Testis (tissue), 2 donors: ENCODE measurements at regions not wholly inside any gene's neighbourhood (a gene's known extent, or its start where the extent isn't known, plus 50 kb on each side); places are given as distances from the start of the nearest gene placed in this dataset.

Experiments
- DNase-seq: peaks from one replicate; pipeline ENCODE4 v3.0.0-alpha.2; 2019
- H3K27ac ChIP-seq, 2 donors: fragments of 200-600 bp; sonication (generic); one replicate each; pipeline ENCODE4 v1.5.1; 2019
- H3K27me3 ChIP-seq: fragments of 200-600 bp; sonication (generic); one replicate; pipeline ENCODE4 v1.5.1; 2019
- H3K36me3 ChIP-seq: fragments of 200-600 bp; sonication (generic); one replicate; pipeline ENCODE4 v1.5.1; 2017; ENCODE audit warnings: low read depth; ENCODE audit errors: missing control alignments
- H3K4me1 ChIP-seq: fragments of 200-600 bp; sonication (generic); one replicate; pipeline ENCODE4 v1.5.1; 2019
- H3K4me3 ChIP-seq, 2 donors: fragments of 200-600 bp; sonication (generic); one replicate each; pipeline ENCODE4 v1.5.1; 2017 to 2019
- H3K9me3 ChIP-seq: fragments of 200-600 bp; sonication (generic); one replicate; pipeline ENCODE4 v1.5.1; 2017
- POLR2A ChIP-seq: fragments of 450-650 bp; IDR thresholded peaks from one replicate; pipeline ENCODE4 v1.6.1; 2017; ENCODE audit warnings: antibody characterized with exemption, mild to moderate bottlenecking, moderate library complexity
- WGBS, 2 donors: methylation state at CpG; one replicate each; pipeline ENCODE4 v1.1.5; 2018; 5-methylcytosine and 5-hydroxymethylcytosine counted together
- intact Hi-C: fragments of 100-400 bp; cut with DNase I; formaldehyde crosslinking; loops from one replicate; pipeline ENCODE4 v1.15.1; 2023; ENCODE audit warnings: low total_unique reads
- TF ChIP-seq, protein P1 (sequence below), 3 experiments: fragments of 450-650 bp in 2 of 3; fragments of 200-600 bp in 1 of 3; sonication (generic) in 1 of 3; IDR thresholded peaks; one replicate each; pipeline ENCODE4 v1.5.1; 2016 to 2019; ENCODE audit warnings: antibody characterized with exemption in 3 of 3, mild to moderate bottlenecking in 2 of 3, moderate library complexity in 1 of 3

DNA sequence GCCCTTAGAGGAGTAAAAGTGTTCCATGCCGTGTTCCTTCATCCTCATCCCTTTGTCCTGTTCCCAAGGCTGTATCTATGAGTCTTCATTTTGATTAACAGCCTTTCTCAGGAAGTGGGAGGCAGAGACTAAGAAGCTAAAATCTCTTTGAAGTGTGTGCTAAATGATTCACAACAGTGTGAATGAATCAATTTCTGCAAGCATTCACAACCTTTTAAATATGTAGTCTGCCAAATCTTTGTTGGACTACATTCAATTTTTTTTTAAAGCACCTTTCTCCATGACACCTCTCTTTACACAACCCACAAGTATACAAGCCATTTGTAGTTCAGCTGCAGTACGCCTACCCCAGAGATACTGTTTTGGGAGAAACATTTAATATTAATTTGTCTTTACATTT lies 408.6 kb upstream of the FANCL start:
- H3K27ac ChIP-seq: no peak overlapping the region
- intact Hi-C loops: no loop called here
- TF ChIP-seq POLR2A: no peak
- TF ChIP-seq, protein P1, sequence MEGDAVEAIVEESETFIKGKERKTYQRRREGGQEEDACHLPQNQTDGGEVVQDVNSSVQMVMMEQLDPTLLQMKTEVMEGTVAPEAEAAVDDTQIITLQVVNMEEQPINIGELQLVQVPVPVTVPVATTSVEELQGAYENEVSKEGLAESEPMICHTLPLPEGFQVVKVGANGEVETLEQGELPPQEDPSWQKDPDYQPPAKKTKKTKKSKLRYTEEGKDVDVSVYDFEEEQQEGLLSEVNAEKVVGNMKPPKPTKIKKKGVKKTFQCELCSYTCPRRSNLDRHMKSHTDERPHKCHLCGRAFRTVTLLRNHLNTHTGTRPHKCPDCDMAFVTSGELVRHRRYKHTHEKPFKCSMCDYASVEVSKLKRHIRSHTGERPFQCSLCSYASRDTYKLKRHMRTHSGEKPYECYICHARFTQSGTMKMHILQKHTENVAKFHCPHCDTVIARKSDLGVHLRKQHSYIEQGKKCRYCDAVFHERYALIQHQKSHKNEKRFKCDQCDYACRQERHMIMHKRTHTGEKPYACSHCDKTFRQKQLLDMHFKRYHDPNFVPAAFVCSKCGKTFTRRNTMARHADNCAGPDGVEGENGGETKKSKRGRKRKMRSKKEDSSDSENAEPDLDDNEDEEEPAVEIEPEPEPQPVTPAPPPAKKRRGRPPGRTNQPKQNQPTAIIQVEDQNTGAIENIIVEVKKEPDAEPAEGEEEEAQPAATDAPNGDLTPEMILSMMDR (IDR thresholded peaks at IDR 0.05): no peak
- no peak overlapping the region for H3K4me3 ChIP-seq
- H3K36me3 ChIP-seq: no peaks in the 10 kb centered on the region
- DNase-seq: no peak
- H3K27me3 ChIP-seq: no peaks in the 10 kb centered on the region
- no peaks in the 10 kb centered on the region for H3K4me1 ChIP-seq
- WGBS, 2 donors: 42 to 58% methylated on average over 2 of the region's 2 CpGs
- no peaks in the 10 kb centered on the region for H3K9me3 ChIP-seq

DNA sequence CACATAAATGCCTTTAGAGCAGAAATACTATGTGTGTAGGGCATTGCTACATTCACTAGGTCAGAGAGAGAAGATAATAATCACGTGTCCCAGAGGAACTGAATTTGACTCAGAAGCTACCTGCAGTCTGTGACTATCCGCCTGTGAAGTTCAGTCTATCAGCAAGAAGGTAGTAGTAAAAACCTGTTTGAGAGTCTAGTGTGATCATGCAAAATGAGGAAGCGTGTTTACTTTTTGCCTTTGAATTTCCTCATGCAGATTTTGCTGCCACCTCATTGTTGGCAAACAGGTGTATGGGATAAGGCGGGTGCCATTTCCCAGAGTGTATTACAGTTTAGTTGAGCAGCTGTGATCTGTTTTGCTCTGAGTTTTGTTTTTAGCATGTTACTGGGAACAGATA lies 403.9 kb upstream of the FANCL start:
- WGBS, 2 donors: 80 to 85% methylated on average over 4 of the region's 4 CpGs
- Histone ChIP-seq H3K27me3 (no peaks in the 10 kb centered on the region), H3K36me3 (no peaks in the 10 kb centered on the region), H3K4me3 (no peak overlapping the region), H3K9me3 (no peaks in the 10 kb centered on the region), H3K4me1 (no peaks in the 10 kb centered on the region), H3K27ac (no peak overlapping the region)
- no peak for DNase-seq
- TF ChIP-seq POLR2A: no peak
- TF ChIP-seq, protein P1 (IDR thresholded peaks at IDR 0.05): no peak
- intact Hi-C loops: no loop called here

DNA sequence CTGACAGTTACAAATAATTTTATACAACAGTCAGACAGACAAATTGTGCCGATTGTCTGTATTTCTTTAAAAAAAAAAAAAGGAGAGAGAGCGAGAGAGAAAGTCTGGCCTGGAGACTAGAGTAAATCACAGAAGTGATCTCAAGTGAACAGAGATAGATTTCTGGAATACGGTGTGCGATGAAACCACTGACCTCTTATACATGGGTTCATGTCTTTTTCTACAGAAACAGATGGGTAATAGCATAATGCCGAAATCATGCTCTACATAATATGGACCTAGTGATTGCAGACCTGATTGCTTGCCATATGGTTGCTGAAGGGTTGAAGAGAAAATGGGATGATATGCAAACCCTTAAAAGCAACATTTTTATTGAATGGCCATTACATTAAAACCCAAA lies 403.3 kb upstream of the FANCL start:
- Histone ChIP-seq H3K27ac (no peak overlapping the region), H3K36me3 (no peaks in the 10 kb centered on the region), H3K4me1 (no peaks in the 10 kb centered on the region), H3K9me3 (no peaks in the 10 kb centered on the region), H3K27me3 (no peaks in the 10 kb centered on the region), H3K4me3 (no peak overlapping the region)
- no peak for DNase-seq
- 78 to 82% methylated on average over 5 of the region's 5 CpGs for WGBS, 2 donors
- TF ChIP-seq POLR2A: no peak
- TF ChIP-seq, protein P1 (IDR thresholded peaks at IDR 0.05): no peak
- intact Hi-C loops: no loop called here

DNA sequence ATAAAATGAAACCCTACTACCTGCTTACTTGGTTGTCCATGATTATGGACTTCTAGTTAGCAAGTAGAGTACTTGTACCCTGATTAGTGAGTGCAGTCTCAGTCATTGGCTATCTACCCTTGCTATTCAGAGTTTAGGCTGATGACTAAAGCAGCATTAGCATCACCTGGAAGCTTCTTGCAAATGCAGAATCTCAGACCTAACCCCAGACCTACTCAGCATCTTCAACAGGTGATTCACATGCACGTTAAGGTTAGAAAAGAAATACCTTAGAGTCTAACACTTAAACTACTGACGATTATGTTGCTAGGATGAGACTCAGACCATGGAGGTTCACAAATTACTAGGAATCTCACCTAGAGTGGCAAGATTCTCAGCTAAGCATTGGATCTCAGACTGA lies 399.9 kb upstream of the FANCL start:
- TF ChIP-seq POLR2A: no peak
- TF ChIP-seq, protein P1 (IDR thresholded peaks at IDR 0.05): no peak
- no peak overlapping the region for H3K27ac ChIP-seq
- WGBS, 2 donors: 84 to 85% methylated on average over 2 of the region's 2 CpGs

DNA sequence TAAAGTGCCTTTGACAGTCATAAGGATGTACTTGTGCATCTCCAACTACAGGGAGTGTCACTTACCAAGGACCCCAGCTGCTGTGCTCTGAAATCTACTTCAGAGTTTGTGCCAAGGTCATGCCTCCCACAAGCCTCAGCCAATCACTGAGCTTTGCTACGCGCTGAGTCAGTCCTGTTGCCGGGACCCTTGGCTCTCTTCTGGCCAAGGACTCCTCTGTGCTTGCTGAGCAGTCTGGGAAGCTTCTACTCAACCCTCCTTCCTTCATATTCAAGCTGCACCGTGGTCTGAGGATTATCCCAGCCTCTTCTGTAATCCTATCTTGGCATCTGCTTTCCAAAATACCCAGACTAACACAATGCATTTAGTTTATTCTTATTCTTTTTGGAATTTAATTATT lies 398.9 kb upstream of the FANCL start:
- intact Hi-C loops: no loop called here
- H3K27me3 ChIP-seq: no peaks in the 10 kb centered on the region
- H3K4me1 ChIP-seq: no peaks in the 10 kb centered on the region
- no peak for DNase-seq
- H3K27ac ChIP-seq: no peak overlapping the region
- no peaks in the 10 kb centered on the region for H3K36me3 ChIP-seq
- TF ChIP-seq, protein P1 (IDR thresholded peaks at IDR 0.05): no peak
- TF ChIP-seq POLR2A: no peak
- 42 to 53% methylated on average over 4 of the region's 4 CpGs for WGBS, 2 donors
- H3K9me3 ChIP-seq: no peaks in the 10 kb centered on the region
- H3K4me3 ChIP-seq: no peak overlapping the region

More for the DNA sequence above, 399.9 kb upstream of the FANCL start:
- DNase-seq: no peak
- intact Hi-C loops: no loop called here
- Histone ChIP-seq H3K4me3 (no peak overlapping the region), H3K27me3 (no peaks in the 10 kb centered on the region), H3K4me1 (no peaks in the 10 kb centered on the region), H3K36me3 (no peaks in the 10 kb centered on the region), H3K9me3 (no peaks in the 10 kb centered on the region)
